ENCODE measurements at regions not wholly inside any gene's neighbourhood (a gene's known extent, or its start where the extent isn't known, plus 50 kb on each side); places are given as distances from the start of the nearest gene placed in this dataset.

GRCh38 chr6:41432280-41432679 lies 96.9 kb downstream of the NCR2 start:
- H3K27ac Mint-ChIP-seq, result no peak overlapping the region

DNA sequence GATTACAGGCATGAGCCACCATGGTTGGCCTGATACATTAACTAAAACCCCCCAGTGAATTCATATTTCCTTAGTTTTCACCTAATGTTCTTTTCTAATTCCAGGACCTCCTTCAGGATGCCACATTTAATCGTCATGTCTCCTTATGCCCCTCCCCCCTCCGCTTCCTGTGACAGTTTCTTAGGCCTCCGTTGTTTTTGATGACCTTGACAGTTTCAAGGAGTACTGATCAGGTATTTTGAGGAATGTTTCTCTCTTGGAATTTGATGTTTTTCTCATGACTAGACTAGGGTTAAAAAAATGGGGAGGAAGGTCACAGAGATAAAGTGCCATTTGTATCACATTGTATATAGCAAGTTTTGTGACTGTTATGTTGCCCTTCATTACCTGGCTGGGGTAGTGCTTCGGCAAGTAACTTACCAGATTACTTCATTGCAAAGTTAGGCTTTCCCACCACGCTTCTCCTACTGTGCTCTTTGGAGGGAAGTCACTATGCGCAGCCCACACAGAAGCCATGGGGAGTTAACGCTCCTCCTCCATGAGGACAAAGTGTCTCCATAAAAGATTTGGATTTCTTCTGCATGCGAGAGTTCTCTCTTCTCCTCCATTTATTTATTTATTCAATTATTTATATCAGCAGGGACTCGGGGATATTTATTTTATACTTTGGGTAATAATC lies 99.5 kb downstream of the NCR2 start:
- Mint-ChIP-seq H3K4me3 (no peak overlapping the region), H3K27ac (no peak overlapping the region), H3K36me3 (no peaks in the 10 kb centered on the region), H3K4me1 (peaks cover 11 to 14% (median 14%) of the 10 kb centered on the region in 4 donors), H3K9me3 (no peaks in the 10 kb centered on the region), H3K27me3 (peaks cover 6 to 29% (median 19%) of the 10 kb centered on the region in 5 donors)
- DNase-seq (no peak), ATAC-seq (no peak)
- POLR2A ChIA-PET, result no interaction called here

More at GRCh38 chr6:41432280-41432679, 96.9 kb downstream of the NCR2 start:
- H3K36me3 Mint-ChIP-seq, result no peaks in the 10 kb centered on the region
- peaks cover 17 to 45% (median 31%) of the 10 kb centered on the region in 5 donors for H3K27me3 Mint-ChIP-seq
- POLR2A ChIA-PET, result interaction anchor here (0.7 kb wide), 1 partner anchor 134 kb away, joined by 3 read pairs; no protein-coding TSS in a partner anchor
- H3K4me3 Mint-ChIP-seq, result no peak overlapping the region
- ATAC-seq, result no peak
- H3K4me1 Mint-ChIP-seq, result peaks cover 9 to 15% (median 12%) of the 10 kb centered on the region in 4 donors
- DNase-seq, result no peak
- H3K9me3 Mint-ChIP-seq, result no peaks in the 10 kb centered on the region

DNA sequence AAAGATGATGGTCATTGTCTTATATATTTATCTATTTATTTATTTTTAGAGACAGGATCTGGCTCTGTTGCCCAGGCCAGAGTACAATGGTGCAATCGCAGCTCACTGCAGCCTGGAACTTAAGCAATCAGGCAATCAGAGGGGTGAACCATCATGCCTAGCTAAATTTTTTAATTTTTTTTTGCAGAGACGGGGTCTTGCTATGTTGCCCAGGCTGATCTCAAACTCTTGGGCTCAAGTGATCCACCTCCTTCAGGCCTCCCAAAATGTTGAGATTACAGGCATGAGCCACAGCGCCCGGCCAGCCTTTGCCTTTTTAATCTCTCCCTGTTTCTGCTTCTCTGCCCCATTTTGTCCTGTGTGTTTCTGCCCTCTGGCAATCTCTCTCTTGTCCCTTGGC lies 102.2 kb downstream of the NCR2 start:
- H3K4me1 Mint-ChIP-seq, result peaks cover 34 to 40% (median 38%) of the 10 kb centered on the region in 4 donors
- H3K27me3 Mint-ChIP-seq, result peaks cover 0 to 5% (median 1%) of the 10 kb centered on the region in 5 donors
- H3K36me3 Mint-ChIP-seq, result no peaks in the 10 kb centered on the region
- no peak overlapping the region for H3K27ac Mint-ChIP-seq
- H3K9me3 Mint-ChIP-seq, result no peaks in the 10 kb centered on the region
- DNase-seq, result no peak
- H3K4me3 Mint-ChIP-seq, result no peak overlapping the region
- POLR2A ChIA-PET, result no interaction called here
- ATAC-seq, result no peak

DNA sequence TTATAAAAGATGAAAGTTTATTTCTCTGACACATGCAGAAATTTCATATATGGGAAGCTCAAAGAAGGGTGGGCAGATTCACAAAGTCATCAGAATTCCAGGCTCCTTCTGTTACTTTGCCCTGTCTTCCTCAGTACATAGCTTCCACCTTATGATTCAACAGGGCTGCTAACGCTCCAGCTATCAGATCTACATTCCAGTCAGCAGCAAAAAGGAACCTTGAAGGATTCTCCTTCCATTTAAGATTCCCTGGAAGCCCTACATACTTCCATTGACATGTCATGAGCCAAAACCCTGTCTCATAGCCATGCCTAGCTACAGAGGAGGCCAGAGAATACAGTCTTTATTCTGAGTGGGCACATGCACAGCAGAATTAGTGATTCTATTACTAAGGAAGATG lies 103.3 kb downstream of the NCR2 start:
- Mint-ChIP-seq H3K4me1 (peaks cover 33 to 48% (median 45%) of the 10 kb centered on the region in 4 donors), H3K4me3 (no peak overlapping the region), H3K9me3 (no peaks in the 10 kb centered on the region), H3K27me3 (peaks cover 0 to 4% (median 3%) of the 10 kb centered on the region in 5 donors), H3K27ac (peak overlapping the region in 3 of 10 donors; percentile 12 to 20 (median 16)), H3K36me3 (no peaks in the 10 kb centered on the region)
- ATAC-seq (no peak), DNase-seq (no peak)
- POLR2A ChIA-PET, result interaction anchor here (1.1 kb wide), 1 partner anchor 9 kb away, joined by 3 read pairs; no protein-coding TSS in a partner anchor

- H3K36me3 Mint-ChIP-seq, result no peaks in the 10 kb centered on the region
- H3K27ac Mint-ChIP-seq, result peak overlapping the region in 9 of 10 donors; percentile 5 to 85 (median 53)
- peaks cover 41 to 56% (median 49%) of the 10 kb centered on the region in 4 donors for H3K4me1 Mint-ChIP-seq
- peak overlapping the region in 9 of 10 donors; percentile 31 to 90 (median 62) for H3K4me3 Mint-ChIP-seq
- peak in 2 of 10 donors; percentile 22 to 41 for DNase-seq
- no peaks in the 10 kb centered on the region for H3K9me3 Mint-ChIP-seq
- POLR2A ChIA-PET, result interaction anchor here (1.1 kb wide), 1 partner anchor 8 kb away, joined by 3 read pairs; no protein-coding TSS in a partner anchor
- peak; percentile 72 to 84 for ATAC-seq
- H3K27me3 Mint-ChIP-seq, result peaks cover 8 to 13% (median 13%) of the 10 kb centered on the region in 5 donors
These were observed 104.4 kb downstream of the NCR2 start for GRCh38 chr6:41439524-41440418.

DNA sequence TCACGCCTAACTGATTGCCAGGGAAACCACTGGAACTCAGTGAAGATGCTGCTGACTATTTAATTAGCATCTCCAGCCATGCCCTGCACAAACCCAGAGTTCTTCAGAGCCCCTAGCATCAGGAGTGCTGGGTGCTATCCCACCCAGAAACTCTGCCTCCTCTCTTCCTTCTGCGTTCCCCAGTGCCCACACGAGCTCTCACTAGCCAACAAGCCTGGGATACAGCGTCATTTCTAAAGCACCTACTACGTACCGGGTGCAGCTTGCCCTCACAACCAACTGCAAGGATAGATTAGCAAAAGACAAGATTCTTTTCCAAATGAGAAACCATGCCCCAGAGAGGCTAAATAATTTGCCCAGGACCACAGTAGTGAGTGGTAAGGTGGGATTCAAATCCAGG lies 105.2 kb upstream of the FOXP4 start:
- POLR2A ChIA-PET, result interaction anchor here (0.5 kb wide), 1 partner anchor 1148 kb away, joined by 3 read pairs; no protein-coding TSS in a partner anchor
- DNase-seq, result no peak
- peaks cover 41 to 56% (median 49%) of the 10 kb centered on the region in 4 donors for H3K4me1 Mint-ChIP-seq
- H3K4me3 Mint-ChIP-seq, result peak overlapping the region in 9 of 10 donors; percentile 36 to 90 (median 75)
- H3K36me3 Mint-ChIP-seq, result no peaks in the 10 kb centered on the region
- H3K27me3 Mint-ChIP-seq, result peaks cover 8 to 24% (median 16%) of the 10 kb centered on the region in 5 donors
- ATAC-seq, result no peak
- peak overlapping the region in 8 of 10 donors; percentile 11 to 85 (median 48) for H3K27ac Mint-ChIP-seq
- no peaks in the 10 kb centered on the region for H3K9me3 Mint-ChIP-seq

- no peaks in the 10 kb centered on the region for H3K36me3 Mint-ChIP-seq
- POLR2A ChIA-PET, result interaction anchor here (0.5 kb wide), 1 partner anchor 1147 kb away, joined by 3 read pairs; no protein-coding TSS in a partner anchor
- ATAC-seq (peak; percentile 28 to 61), DNase-seq (peak in 1 of 10 donors; percentile 28)
- peak overlapping the region in 8 of 10 donors; percentile 6 to 85 (median 65) for H3K27ac Mint-ChIP-seq
- H3K4me1 Mint-ChIP-seq, result peaks cover 41 to 56% (median 49%) of the 10 kb centered on the region in 4 donors
- H3K27me3 Mint-ChIP-seq, result peaks cover 8 to 24% (median 14%) of the 10 kb centered on the region in 5 donors
- H3K9me3 Mint-ChIP-seq, result no peaks in the 10 kb centered on the region
- peak overlapping the region; percentile 4 to 90 (median 74) for H3K4me3 Mint-ChIP-seq
These were observed 104.4 kb upstream of the FOXP4 start for GRCh38 chr6:41441598-41442351.

DNA sequence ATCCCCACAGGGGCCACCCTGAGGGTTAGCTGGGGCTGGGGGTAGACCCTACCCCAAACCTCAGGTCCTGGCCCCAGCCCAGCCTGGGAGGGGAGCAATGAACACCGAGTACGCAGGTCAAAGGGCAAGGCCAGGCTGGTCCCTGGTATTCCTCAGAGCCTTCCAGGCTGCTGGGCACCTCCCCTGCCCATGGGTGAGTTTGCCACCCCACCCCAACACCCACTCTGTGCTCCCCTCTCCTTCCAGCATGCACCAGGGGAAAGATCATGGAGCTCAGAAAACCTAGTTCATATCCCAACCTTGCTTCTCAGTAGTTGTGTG lies 103.9 kb upstream of the FOXP4 start:
- Mint-ChIP-seq H3K36me3 (no peaks in the 10 kb centered on the region), H3K4me3 (peak overlapping the region in 8 of 10 donors; percentile 41 to 90 (median 64)), H3K4me1 (peaks cover 41 to 56% (median 49%) of the 10 kb centered on the region in 4 donors), H3K9me3 (no peaks in the 10 kb centered on the region), H3K27ac (peak overlapping the region in 3 of 10 donors; percentile 9 to 70 (median 53)), H3K27me3 (peaks cover 8 to 24% (median 14%) of the 10 kb centered on the region in 5 donors)
- no peak for ATAC-seq
- POLR2A ChIA-PET, result no interaction called here
- no peak for DNase-seq

GRCh38 chr6:41442800-41443501 lies 103.2 kb upstream of the FOXP4 start:
- no peaks in the 10 kb centered on the region for H3K36me3 Mint-ChIP-seq
- peaks cover 8 to 25% (median 17%) of the 10 kb centered on the region in 5 donors for H3K27me3 Mint-ChIP-seq
- peak overlapping the region in 8 of 10 donors; percentile 41 to 90 (median 64) for H3K4me3 Mint-ChIP-seq
- H3K27ac Mint-ChIP-seq, result peak overlapping the region in 1 of 10 donors; percentile 81
- peaks cover 39 to 56% (median 48%) of the 10 kb centered on the region in 4 donors for H3K4me1 Mint-ChIP-seq
- DNase-seq (no peak), ATAC-seq (no peak)
- no peaks in the 10 kb centered on the region for H3K9me3 Mint-ChIP-seq
- POLR2A ChIA-PET, result no interaction called here

DNA sequence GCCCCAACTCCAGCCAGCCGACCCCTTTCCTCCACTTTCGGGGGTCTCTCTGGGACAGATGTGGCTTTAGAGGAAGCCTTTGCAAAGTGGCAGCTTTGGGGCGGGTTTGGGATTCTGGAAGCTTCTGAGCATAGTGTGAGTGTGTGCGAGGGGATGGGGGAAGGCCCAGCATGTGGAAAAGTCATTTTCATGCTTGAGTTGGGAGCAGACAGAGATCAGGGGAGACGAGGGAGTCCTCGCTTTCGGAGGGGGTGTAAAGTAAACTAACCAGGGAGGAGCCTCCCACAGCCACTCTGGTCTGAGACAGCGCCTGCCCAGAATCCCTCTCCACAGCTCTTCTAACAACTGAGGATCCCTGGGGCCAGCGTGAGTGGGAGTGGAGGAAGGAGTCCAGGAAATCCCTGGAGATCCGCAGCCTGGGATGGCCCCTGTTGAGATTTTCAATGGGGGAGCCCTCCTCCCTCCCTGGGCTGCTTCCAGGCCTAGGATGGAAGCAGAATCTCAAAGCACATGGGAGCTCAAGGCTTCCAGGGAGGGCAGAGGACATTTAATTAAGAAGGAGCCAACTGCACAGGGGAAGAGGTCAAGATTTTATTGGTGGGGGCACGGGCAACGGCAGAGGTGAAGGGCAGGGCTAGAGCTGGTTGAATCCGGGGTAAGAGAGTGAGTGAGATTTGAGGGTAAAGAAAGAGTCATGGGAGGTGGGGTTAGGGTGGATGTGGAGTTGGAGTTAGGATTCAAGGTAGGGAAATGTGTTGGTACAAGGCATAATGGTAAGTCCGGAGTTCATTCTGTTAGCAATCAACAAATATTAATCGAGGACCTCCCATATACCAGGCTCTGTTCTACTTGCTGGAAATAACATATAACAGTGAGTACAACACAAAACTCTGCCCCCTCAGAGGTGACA lies 102.3 kb upstream of the FOXP4 start:
- Mint-ChIP-seq H3K36me3 (no peaks in the 10 kb centered on the region), H3K27me3 (peaks cover 8 to 35% (median 23%) of the 10 kb centered on the region in 5 donors), H3K9me3 (no peaks in the 10 kb centered on the region), H3K4me1 (peaks cover 39 to 54% (median 47%) of the 10 kb centered on the region in 4 donors), H3K27ac (peak overlapping the region in 3 of 10 donors; percentile 40 to 81 (median 67)), H3K4me3 (peak overlapping the region in 6 of 10 donors; percentile 14 to 56 (median 44))
- DNase-seq, result no peak
- POLR2A ChIA-PET, result no interaction called here
- no peak for ATAC-seq

DNA sequence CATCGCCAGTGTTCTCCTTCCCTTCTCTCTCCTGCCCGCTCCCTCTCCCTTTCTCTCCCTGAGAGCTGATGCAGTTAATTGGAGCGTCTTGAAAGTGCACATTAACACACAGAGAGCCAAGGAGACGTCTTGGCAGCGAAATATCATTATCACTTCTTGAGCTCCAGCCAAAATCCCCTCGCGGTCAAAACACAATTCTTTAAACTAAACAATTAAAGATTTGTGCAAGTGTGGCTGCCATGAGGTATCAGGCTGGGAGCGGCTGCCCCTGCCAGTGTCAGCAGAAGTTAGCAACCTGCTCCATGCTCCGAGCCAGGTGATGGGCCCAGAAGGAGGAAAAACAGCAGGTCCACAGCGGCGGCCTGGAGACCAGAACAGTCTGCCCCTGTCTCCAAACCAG lies 100.9 kb upstream of the FOXP4 start:
- Mint-ChIP-seq H3K36me3 (no peaks in the 10 kb centered on the region), H3K4me1 (peaks cover 31 to 46% (median 34%) of the 10 kb centered on the region in 4 donors), H3K9me3 (no peaks in the 10 kb centered on the region), H3K27me3 (peaks cover 8 to 35% (median 24%) of the 10 kb centered on the region in 5 donors), H3K4me3 (no peak overlapping the region), H3K27ac (peak overlapping the region in 1 of 10 donors; percentile 29)
- DNase-seq (no peak), ATAC-seq (no peak)
- POLR2A ChIA-PET, result no interaction called here

All from naive thymus-derived CD8-positive, alpha-beta T cell (primary cell).